ENCODE measurements at regions not wholly inside any gene's neighbourhood (a gene's known extent, or its start where the extent isn't known, plus 50 kb on each side); places are given as distances from the start of the nearest gene placed in this dataset.
"Not testable (repeated sequence)": the region's sequence is repeated elsewhere in the genome, so short reads cannot be mapped to it uniquely, and the experiment has no call there.

DNA sequence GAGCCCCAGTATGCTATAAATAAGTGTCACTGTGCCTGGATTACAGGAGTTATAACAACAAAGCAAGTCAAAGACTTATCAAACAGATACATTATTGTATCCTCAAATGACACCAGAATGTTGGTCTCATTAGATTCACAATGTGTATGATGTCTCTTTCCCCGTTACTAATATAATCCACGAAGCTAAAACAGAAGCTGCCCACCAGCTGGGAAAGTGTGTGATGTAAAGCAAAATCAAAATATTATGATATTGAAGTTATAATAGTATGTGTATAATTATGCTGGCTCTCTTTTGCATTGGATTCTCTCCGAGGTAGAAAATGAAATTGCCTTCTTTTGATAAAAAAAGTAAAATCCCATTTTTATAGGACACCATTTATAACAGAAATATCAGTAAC is 127.3 kb upstream of the MAN2A1 start:
- Histone ChIP-seq H3K4me1 (ENCODE audit: control insufficient read depth, insufficient read depth, low read length, unreplicated experiment) (peaks cover 4% of the 10 kb centered on the region), H3K27ac (ENCODE audit: low read depth, low read length) (no peak overlapping the region), H3K4me3 (ENCODE audit: low read depth, low read length) (no peak overlapping the region), H3K79me2 (ENCODE audit: control insufficient read depth, insufficient read depth, low read length, unreplicated experiment) (no peaks in the 10 kb centered on the region), H2AFZ (ENCODE audit: low read length, unreplicated experiment) (no peak overlapping the region), H3K36me3 (ENCODE audit: insufficient read depth, low read length) (no peaks in the 10 kb centered on the region), H3K27me3 (ENCODE audit: insufficient read depth, low read length) (no peaks in the 10 kb centered on the region)

DNA sequence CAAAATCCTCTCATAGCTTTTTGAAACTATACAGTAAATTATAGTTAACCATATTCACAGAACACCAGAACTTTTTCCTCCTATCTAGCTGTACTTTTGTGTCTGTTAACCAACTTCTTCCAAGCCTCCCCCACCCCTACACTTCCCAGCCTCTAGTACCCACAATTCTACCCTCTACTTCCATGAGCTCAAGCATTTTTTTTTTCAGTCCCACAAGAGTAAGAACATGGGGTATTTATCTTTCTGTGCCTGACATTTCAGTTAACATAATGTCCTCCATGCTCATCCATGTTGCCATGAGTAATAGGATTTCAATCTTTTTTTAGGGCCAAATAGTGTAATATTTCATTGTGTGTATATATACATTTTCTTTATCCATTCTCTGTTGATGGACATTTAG is 128.3 kb upstream of the MAN2A1 start:
- no peak overlapping the region for H3K4me3 ChIP-seq (ENCODE audit: low read depth, low read length)
- no peak overlapping the region for H2AFZ ChIP-seq (ENCODE audit: low read length, unreplicated experiment)
- H3K27ac ChIP-seq (ENCODE audit: low read depth, low read length), result no peak overlapping the region
- peaks cover 4% of the 10 kb centered on the region for H3K4me1 ChIP-seq (ENCODE audit: control insufficient read depth, insufficient read depth, low read length, unreplicated experiment)
- H3K27me3 ChIP-seq (ENCODE audit: insufficient read depth, low read length), result no peaks in the 10 kb centered on the region
- no peaks in the 10 kb centered on the region for H3K36me3 ChIP-seq (ENCODE audit: insufficient read depth, low read length)
- H3K79me2 ChIP-seq (ENCODE audit: control insufficient read depth, insufficient read depth, low read length, unreplicated experiment), result no peaks in the 10 kb centered on the region

DNA sequence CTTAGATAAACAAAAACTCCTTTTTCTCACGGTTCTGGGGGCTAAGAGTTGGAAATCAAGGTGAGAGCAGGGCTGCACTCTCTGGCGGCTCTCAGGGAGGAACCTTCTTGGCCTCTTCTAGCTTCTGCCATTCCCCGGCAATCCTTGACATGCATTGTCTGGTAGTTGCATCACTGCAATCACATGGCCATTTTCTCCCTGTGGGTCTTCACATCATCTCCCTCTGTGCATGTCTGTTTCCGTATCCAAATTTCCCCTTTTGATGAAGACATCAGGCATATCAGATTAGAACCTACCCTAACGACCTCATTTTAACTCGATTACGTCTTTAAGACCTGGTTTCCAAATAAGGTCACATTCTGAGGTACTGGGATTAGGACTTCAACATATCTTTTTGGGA is 129.2 kb upstream of the MAN2A1 start:
- Histone ChIP-seq H3K4me1 (ENCODE audit: control insufficient read depth, insufficient read depth, low read length, unreplicated experiment) (peaks cover 4% of the 10 kb centered on the region), H3K79me2 (ENCODE audit: control insufficient read depth, insufficient read depth, low read length, unreplicated experiment) (no peaks in the 10 kb centered on the region), H3K36me3 (ENCODE audit: insufficient read depth, low read length) (no peaks in the 10 kb centered on the region), H3K27ac (ENCODE audit: low read depth, low read length) (no peak overlapping the region), H3K27me3 (ENCODE audit: insufficient read depth, low read length) (no peaks in the 10 kb centered on the region), H2AFZ (ENCODE audit: low read length, unreplicated experiment) (no peak overlapping the region), H3K4me3 (ENCODE audit: low read depth, low read length) (no peak overlapping the region)

DNA sequence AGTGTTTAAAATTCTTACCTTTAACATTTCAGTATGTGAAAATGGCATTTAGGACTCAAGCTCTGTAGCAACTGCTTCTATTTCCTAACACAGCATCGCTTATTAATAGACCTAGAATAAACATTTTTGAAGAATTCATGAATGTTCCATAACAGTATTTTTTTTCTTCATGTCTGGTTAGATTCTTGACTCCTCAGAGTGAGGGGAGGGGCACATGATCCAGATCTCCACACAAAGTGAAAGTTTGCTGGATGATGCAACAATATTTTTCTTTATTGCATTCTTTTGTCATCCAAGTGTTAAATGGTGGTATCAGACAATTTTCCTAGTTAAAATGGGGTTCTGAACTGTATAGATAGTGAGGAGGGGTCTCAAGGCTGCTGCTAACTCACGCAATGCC is 130.8 kb upstream of the MAN2A1 start:
- Histone ChIP-seq H3K27me3 (ENCODE audit: insufficient read depth, low read length) (no peaks in the 10 kb centered on the region), H2AFZ (ENCODE audit: low read length, unreplicated experiment) (peak overlapping the region; percentile 56), H3K4me3 (ENCODE audit: low read depth, low read length) (no peak overlapping the region), H3K79me2 (ENCODE audit: control insufficient read depth, insufficient read depth, low read length, unreplicated experiment) (no peaks in the 10 kb centered on the region), H3K27ac (ENCODE audit: low read depth, low read length) (no peak overlapping the region), H3K4me1 (ENCODE audit: control insufficient read depth, insufficient read depth, low read length, unreplicated experiment) (peaks cover 4% of the 10 kb centered on the region), H3K36me3 (ENCODE audit: insufficient read depth, low read length) (no peaks in the 10 kb centered on the region)

DNA sequence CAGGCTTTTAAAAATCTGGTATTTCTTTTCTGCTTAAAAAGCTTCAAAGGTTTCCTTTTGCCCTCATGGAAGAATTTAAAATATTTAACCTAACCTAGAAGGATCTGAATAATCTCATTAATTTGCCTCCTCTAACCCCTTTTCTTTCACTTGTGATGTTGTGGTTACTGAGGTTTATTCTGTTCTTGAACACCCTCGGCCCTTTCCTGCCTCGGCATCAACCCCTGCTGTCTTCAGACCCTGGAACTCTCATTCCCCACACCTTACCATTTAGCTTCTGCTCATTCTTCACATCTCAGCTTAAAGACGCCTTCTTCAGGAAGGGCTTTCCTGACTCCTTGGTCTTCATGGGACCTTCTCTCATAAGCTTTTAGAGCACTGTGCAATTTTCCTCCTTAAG is 131.4 kb upstream of the MAN2A1 start:
- Histone ChIP-seq H3K27ac (ENCODE audit: low read depth, low read length) (no peak overlapping the region), H3K36me3 (ENCODE audit: insufficient read depth, low read length) (no peaks in the 10 kb centered on the region), H2AFZ (ENCODE audit: low read length, unreplicated experiment) (peak overlapping the region; percentile 56), H3K27me3 (ENCODE audit: insufficient read depth, low read length) (no peaks in the 10 kb centered on the region), H3K4me1 (ENCODE audit: control insufficient read depth, insufficient read depth, low read length, unreplicated experiment) (peaks cover 4% of the 10 kb centered on the region), H3K79me2 (ENCODE audit: control insufficient read depth, insufficient read depth, low read length, unreplicated experiment) (no peaks in the 10 kb centered on the region), H3K4me3 (ENCODE audit: low read depth, low read length) (no peak overlapping the region)

DNA sequence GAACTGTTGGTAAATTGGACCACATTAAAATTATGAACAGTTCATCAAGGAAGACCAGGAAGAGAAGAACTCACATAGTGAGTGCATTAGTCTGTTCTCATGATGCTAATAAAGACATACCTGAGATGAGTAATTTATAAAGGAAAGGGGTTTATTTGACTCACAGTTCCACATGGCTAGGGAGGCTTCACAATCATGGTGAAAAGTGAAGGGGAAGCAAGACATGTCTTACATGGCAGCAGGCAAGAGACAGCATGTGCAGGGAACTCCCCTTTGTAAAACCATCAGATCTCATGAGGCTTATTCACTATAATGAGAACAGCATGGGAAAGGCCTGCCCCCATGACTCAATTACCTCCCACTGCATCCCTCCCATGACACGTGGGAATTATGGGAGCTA is 135.9 kb upstream of the MAN2A1 start:
- H3K27me3 ChIP-seq (ENCODE audit: insufficient read depth, low read length), result no peaks in the 10 kb centered on the region
- no peaks in the 10 kb centered on the region for H3K4me1 ChIP-seq (ENCODE audit: control insufficient read depth, insufficient read depth, low read length, unreplicated experiment)
- H3K27ac ChIP-seq (ENCODE audit: low read depth, low read length), result no peak overlapping the region
- H3K36me3 ChIP-seq (ENCODE audit: insufficient read depth, low read length), result no peaks in the 10 kb centered on the region
- no peak overlapping the region for H3K4me3 ChIP-seq (ENCODE audit: low read depth, low read length)
- no peaks in the 10 kb centered on the region for H3K79me2 ChIP-seq (ENCODE audit: control insufficient read depth, insufficient read depth, low read length, unreplicated experiment)
- H2AFZ ChIP-seq (ENCODE audit: low read length, unreplicated experiment), result no peak overlapping the region

DNA sequence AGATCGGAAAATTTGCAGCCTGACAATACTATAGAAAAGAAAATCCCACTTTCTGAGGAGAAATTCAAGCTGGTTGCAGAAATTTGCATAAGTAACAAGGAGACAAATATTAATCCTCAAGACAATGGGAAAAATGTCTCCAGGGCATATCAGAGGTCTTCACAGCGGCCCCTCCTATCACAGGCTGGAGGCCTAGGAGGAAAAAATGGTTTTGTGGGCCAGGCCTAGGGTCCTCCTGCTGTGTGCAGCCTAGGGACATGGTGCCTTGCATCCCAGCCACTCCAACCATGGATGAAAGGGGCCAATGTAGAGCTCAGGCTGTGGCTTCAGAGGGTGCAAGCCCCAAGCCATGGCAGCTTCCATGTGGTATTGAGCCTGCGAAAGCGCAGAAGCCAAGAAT is 138.5 kb upstream of the MAN2A1 start:
- not testable (repeated sequence) for H3K4me3 ChIP-seq (ENCODE audit: low read depth, low read length); H2AFZ ChIP-seq (ENCODE audit: low read length, unreplicated experiment); H3K79me2 ChIP-seq (ENCODE audit: control insufficient read depth, insufficient read depth, low read length, unreplicated experiment); H3K27ac ChIP-seq (ENCODE audit: low read depth, low read length); H3K27me3 ChIP-seq (ENCODE audit: insufficient read depth, low read length); H3K4me1 ChIP-seq (ENCODE audit: control insufficient read depth, insufficient read depth, low read length, unreplicated experiment); H3K36me3 ChIP-seq (ENCODE audit: insufficient read depth, low read length)

DNA sequence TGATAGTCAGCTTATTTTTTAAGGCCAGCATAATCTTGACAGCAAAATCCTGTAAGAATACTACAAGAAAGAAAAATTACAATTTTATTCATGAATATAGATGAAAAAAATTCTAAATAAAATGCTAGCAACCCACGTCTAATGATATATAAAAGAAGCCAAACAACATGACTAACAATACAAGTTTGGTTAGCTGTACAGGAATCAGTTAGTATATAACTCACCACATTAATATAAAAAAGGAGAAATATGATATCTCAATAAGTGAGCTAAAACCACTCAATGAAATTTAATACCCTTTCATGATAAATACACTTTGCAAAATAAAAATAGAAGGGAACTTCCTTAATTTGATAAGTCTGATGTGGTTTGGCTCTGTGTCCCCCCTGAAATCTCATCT is 139.7 kb upstream of the MAN2A1 start:
- Histone ChIP-seq H3K27ac (ENCODE audit: low read depth, low read length) (no peak overlapping the region), H3K79me2 (ENCODE audit: control insufficient read depth, insufficient read depth, low read length, unreplicated experiment) (no peaks in the 10 kb centered on the region), H3K4me1 (ENCODE audit: control insufficient read depth, insufficient read depth, low read length, unreplicated experiment) (no peaks in the 10 kb centered on the region), H2AFZ (ENCODE audit: low read length, unreplicated experiment) (no peak overlapping the region), H3K4me3 (ENCODE audit: low read depth, low read length) (no peak overlapping the region), H3K36me3 (ENCODE audit: insufficient read depth, low read length) (no peaks in the 10 kb centered on the region), H3K27me3 (ENCODE audit: insufficient read depth, low read length) (no peaks in the 10 kb centered on the region)

DNA sequence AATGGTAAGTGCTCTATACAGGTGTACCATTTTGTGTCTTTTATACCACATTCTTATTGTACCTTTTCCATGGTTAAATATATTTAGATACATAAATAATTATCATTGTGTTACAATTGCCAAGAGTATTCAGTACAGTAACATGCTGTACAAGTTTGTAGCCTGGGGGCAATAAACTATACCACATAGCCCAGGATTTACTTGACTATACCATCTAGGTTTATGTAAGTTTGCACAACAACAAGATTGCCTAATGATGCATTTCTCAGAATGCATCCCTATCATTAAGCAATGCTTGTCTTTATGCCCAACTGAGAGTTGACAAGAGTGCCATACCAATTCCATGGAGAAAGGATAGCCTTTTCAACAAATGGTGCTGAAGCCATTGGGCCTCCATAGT is 136.7 kb upstream of the PJA2 start:
- Histone ChIP-seq H3K4me3 (ENCODE audit: low read depth, low read length) (no peak overlapping the region), H2AFZ (ENCODE audit: low read length, unreplicated experiment) (no peak overlapping the region)

DNA sequence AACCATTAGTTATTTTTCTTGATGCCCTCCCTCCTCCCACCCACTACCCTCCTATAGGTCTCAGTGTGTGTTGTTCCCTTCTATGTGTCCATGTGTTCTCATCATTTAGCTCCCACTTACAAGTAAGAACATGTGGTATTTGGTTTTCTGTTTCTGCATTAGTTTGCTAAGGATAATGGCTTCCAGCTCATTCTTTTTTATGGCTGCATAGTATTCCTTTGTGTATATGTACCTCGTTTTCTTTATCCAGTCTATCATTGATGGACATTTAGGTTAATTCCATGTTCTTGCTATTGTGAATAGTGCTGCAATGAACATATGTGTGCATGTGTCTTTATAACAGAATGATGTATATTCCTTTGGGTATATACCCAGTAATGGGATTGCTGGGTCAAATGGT is 135.1 kb upstream of the PJA2 start:
- not testable (repeated sequence) for H3K27ac ChIP-seq (ENCODE audit: low read depth, low read length); H3K27me3 ChIP-seq (ENCODE audit: insufficient read depth, low read length); H3K4me1 ChIP-seq (ENCODE audit: control insufficient read depth, insufficient read depth, low read length, unreplicated experiment); H3K79me2 ChIP-seq (ENCODE audit: control insufficient read depth, insufficient read depth, low read length, unreplicated experiment); H2AFZ ChIP-seq (ENCODE audit: low read length, unreplicated experiment); H3K4me3 ChIP-seq (ENCODE audit: low read depth, low read length); H3K36me3 ChIP-seq (ENCODE audit: insufficient read depth, low read length)

More for the DNA sequence above, 136.7 kb upstream of the PJA2 start:
- Histone ChIP-seq H3K79me2 (ENCODE audit: control insufficient read depth, insufficient read depth, low read length, unreplicated experiment) (no peaks in the 10 kb centered on the region), H3K27me3 (ENCODE audit: insufficient read depth, low read length) (no peaks in the 10 kb centered on the region), H3K36me3 (ENCODE audit: insufficient read depth, low read length) (no peaks in the 10 kb centered on the region), H3K4me1 (ENCODE audit: control insufficient read depth, insufficient read depth, low read length, unreplicated experiment) (no peaks in the 10 kb centered on the region), H3K27ac (ENCODE audit: low read depth, low read length) (no peak overlapping the region)

DNA sequence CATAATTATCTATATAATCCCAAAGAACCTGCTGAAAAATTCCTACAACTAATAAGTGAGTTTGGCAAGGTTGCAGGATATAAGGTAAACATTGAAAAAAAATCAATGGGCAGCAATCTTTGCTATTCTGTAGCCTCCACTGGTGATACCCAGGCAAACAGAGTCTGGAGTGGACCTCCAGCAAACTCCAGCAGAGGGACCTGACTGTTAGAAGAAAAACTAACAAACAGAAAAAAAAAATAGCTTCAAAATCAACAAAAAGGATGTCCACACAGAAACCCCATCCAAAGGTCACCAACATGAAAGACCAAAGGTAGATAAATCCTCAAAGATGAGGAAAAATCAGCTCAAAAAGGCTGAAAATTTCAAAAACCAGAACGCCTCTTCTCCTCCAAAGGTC is 128.9 kb upstream of the PJA2 start:
- not testable (repeated sequence) for H2AFZ ChIP-seq (ENCODE audit: low read length, unreplicated experiment); H3K4me3 ChIP-seq (ENCODE audit: low read depth, low read length); H3K79me2 ChIP-seq (ENCODE audit: control insufficient read depth, insufficient read depth, low read length, unreplicated experiment); H3K27me3 ChIP-seq (ENCODE audit: insufficient read depth, low read length); H3K27ac ChIP-seq (ENCODE audit: low read depth, low read length); H3K4me1 ChIP-seq (ENCODE audit: control insufficient read depth, insufficient read depth, low read length, unreplicated experiment); H3K36me3 ChIP-seq (ENCODE audit: insufficient read depth, low read length)

DNA sequence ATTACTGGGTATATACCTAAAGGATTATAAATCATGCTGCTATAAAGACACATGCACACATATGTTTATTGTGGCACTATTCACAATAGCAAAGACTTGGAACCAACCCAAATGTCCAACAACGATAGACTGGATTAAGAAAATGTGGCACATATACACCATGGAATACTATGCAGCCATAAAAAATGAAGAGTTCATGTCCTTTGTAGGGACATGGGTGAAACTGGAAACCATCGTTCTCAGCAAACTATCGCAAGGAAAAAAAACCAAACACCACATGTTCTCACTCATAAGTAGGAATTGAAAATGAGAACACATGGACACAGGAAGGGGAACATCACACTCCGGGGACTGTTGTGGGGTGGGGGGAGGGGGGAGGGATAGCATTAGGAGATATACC is 125.3 kb upstream of the PJA2 start:
- H3K27ac ChIP-seq (ENCODE audit: low read depth, low read length); H3K79me2 ChIP-seq (ENCODE audit: control insufficient read depth, insufficient read depth, low read length, unreplicated experiment); H3K27me3 ChIP-seq (ENCODE audit: insufficient read depth, low read length); H2AFZ ChIP-seq (ENCODE audit: low read length, unreplicated experiment); H3K36me3 ChIP-seq (ENCODE audit: insufficient read depth, low read length); H3K4me3 ChIP-seq (ENCODE audit: low read depth, low read length): not testable (repeated sequence)
- H3K4me1 ChIP-seq (ENCODE audit: control insufficient read depth, insufficient read depth, low read length, unreplicated experiment), result peaks cover 19% of the 10 kb centered on the region

Measured in ACC112 (cell line).